ENCODE measurements at regions not wholly inside any gene's neighbourhood (a gene's known extent, or its start where the extent isn't known, plus 50 kb on each side); places are given as distances from the start of the nearest gene placed in this dataset.

- DNase-seq (ENCODE audit: low read depth) = no peak
- H3K27me3 ChIP-seq (ENCODE audit: control insufficient read depth, insufficient read depth, low read length) = no peaks in the 10 kb centered on the region
- no peaks in the 10 kb centered on the region for H3K36me3 ChIP-seq (ENCODE audit: control insufficient read depth, insufficient read depth, low read length)
- no peak overlapping the region for H3K4me3 ChIP-seq (ENCODE audit: low read depth, low read length)
- TF ChIP-seq, protein P1, sequence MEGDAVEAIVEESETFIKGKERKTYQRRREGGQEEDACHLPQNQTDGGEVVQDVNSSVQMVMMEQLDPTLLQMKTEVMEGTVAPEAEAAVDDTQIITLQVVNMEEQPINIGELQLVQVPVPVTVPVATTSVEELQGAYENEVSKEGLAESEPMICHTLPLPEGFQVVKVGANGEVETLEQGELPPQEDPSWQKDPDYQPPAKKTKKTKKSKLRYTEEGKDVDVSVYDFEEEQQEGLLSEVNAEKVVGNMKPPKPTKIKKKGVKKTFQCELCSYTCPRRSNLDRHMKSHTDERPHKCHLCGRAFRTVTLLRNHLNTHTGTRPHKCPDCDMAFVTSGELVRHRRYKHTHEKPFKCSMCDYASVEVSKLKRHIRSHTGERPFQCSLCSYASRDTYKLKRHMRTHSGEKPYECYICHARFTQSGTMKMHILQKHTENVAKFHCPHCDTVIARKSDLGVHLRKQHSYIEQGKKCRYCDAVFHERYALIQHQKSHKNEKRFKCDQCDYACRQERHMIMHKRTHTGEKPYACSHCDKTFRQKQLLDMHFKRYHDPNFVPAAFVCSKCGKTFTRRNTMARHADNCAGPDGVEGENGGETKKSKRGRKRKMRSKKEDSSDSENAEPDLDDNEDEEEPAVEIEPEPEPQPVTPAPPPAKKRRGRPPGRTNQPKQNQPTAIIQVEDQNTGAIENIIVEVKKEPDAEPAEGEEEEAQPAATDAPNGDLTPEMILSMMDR (IDR thresholded peaks at IDR 0.05; ENCODE audit: insufficient read depth, low read length, severe bottlenecking) = no peak
- no peak for FAIRE-seq
Observed at GRCh38 chr3:8371960-8372463, 129.6 kb upstream of the LMCD1 start.

DNA sequence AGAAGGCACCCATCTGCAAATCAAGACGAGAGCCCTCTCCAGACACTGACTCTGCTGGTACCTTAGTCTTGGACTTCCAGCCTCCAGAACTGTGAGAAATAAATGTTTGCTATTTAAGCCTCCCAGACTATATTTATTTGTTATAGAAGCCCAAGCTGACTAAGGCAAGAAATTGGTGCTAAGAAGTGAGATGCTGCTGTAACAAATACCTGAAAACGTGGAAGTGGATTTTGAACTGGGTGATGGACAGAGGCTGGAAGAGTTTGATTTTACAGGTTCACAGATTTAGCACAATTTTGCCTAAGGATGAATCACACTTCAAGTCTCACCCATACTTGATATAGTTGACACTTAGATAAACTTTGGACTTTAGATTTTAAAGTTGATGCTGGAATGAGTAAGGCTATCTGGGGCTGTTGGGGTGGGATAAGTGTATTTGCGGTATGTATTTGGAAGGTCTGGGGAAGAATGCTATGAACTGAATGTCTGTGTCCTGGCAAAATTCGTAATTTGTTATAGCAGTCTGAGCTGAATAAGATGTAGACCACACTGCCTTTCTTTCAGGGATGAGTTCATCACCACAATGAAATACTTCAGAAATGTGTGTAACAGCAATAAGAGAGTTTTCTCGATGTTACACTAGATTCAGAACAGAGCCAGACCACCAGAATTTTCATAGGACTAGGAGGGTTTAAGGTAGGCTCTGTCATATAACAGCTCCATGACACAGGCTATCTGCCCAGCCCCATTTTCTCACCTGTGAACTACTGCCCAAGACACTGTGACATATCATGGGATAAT lies 120.5 kb upstream of the LMCD1 start:
- TF ChIP-seq, protein P1 (IDR thresholded peaks at IDR 0.05; ENCODE audit: insufficient read depth, low read length, severe bottlenecking) = no peak
- Histone ChIP-seq H3K27me3 (ENCODE audit: control insufficient read depth, insufficient read depth, low read length) (no peaks in the 10 kb centered on the region), H3K36me3 (ENCODE audit: control insufficient read depth, insufficient read depth, low read length) (no peaks in the 10 kb centered on the region), H3K4me3 (ENCODE audit: low read depth, low read length) (no peak overlapping the region)
- FAIRE-seq (no peak), DNase-seq (ENCODE audit: low read depth) (no peak)

- Histone ChIP-seq H3K27me3 (ENCODE audit: control insufficient read depth, insufficient read depth, low read length) (no peaks in the 10 kb centered on the region), H3K36me3 (ENCODE audit: control insufficient read depth, insufficient read depth, low read length) (no peaks in the 10 kb centered on the region), H3K4me3 (ENCODE audit: low read depth, low read length) (no peak overlapping the region)
- peak; percentile 29 for DNase-seq (ENCODE audit: low read depth)
- TF ChIP-seq, protein P1 (IDR thresholded peaks at IDR 0.05; ENCODE audit: insufficient read depth, low read length, severe bottlenecking) = no peak
- no peak for FAIRE-seq
Observed at GRCh38 chr3:8385848-8386620, 115.6 kb upstream of the LMCD1 start.

DNA sequence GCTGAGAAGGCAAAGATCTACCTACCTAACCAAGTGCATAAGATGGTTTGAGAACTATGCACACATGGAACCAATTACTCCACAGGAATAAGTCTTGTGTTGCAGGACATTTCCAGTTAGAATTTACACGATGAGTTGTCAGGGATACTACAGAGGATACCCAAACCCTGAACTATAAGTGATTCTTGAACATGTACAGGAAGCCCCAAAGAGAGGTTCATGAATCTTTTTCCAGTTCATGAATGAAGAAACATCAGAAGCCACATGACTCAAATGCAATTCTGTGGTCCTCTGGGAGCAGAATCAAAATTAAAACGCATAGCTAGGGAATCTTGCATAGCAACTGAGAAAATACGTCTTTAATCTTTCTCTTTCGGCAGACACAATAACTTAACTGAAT lies 114.1 kb upstream of the LMCD1 start:
- Histone ChIP-seq H3K27me3 (ENCODE audit: control insufficient read depth, insufficient read depth, low read length) (no peaks in the 10 kb centered on the region), H3K36me3 (ENCODE audit: control insufficient read depth, insufficient read depth, low read length) (no peaks in the 10 kb centered on the region), H3K4me3 (ENCODE audit: low read depth, low read length) (no peak overlapping the region)
- FAIRE-seq (no peak), DNase-seq (ENCODE audit: low read depth) (no peak)
- TF ChIP-seq, protein P1 (IDR thresholded peaks at IDR 0.05; ENCODE audit: insufficient read depth, low read length, severe bottlenecking) = no peak

- Histone ChIP-seq H3K36me3 (ENCODE audit: control insufficient read depth, insufficient read depth, low read length) (no peaks in the 10 kb centered on the region), H3K27me3 (ENCODE audit: control insufficient read depth, insufficient read depth, low read length) (no peaks in the 10 kb centered on the region), H3K4me3 (ENCODE audit: low read depth, low read length) (no peak overlapping the region)
- DNase-seq (ENCODE audit: low read depth) (no peak), FAIRE-seq (no peak)
- TF ChIP-seq, protein P1 (IDR thresholded peaks at IDR 0.05; ENCODE audit: insufficient read depth, low read length, severe bottlenecking) = no peak
Observed at GRCh38 chr3:8399686-8400085, 101.9 kb upstream of the LMCD1 start.

Data from bronchial epithelial cell (primary cell).